WTC11 (cell line): ENCODE measurements at regions not wholly inside any gene's neighbourhood (a gene's known extent, or its start where the extent isn't known, plus 50 kb on each side); places are given as distances from the start of the nearest gene placed in this dataset.

Experiments
- ATAC-seq: fragments of 200-7000 bp; cut with Tn5 transposase; 2 replicates; pipeline ENCODE4 v1.10.0; 2021; ENCODE audit warnings: mild to moderate bottlenecking, moderate library complexity
- CTCF ChIA-PET: fragments of 300-600 bp; sonication (Branson Sonifier 250); formaldehyde crosslinking; loops from one replicate; lab custom pipeline; 2021; ENCODE audit warnings: antibody characterized with exemption; lab: Charles Lee
- POLR2A ChIA-PET: fragments of 350-600 bp; sonication (Branson Sonifier 250); formaldehyde crosslinking; loops from one replicate; lab custom pipeline; 2021; ENCODE audit warnings: antibody characterized with exemption; lab: Charles Lee
- DNase-seq: peaks from one replicate; pipeline ENCODE4 v3.0.0; 2021; ENCODE audit warnings: low spot score
- H3K27ac Mint-ChIP-seq: 2 replicates; pipeline ENCODE4 v1.8.0; 2021; ENCODE audit warnings: mixed read lengths
- H3K27me3 Mint-ChIP-seq: 2 replicates; pipeline ENCODE4 v1.8.0; 2021; ENCODE audit warnings: low read depth, mild to moderate bottlenecking, moderate library complexity, mixed read lengths
- H3K36me3 Mint-ChIP-seq: 2 replicates; pipeline ENCODE4 v1.8.0; 2021; ENCODE audit warnings: mixed read lengths
- H3K4me1 Mint-ChIP-seq: 2 replicates; pipeline ENCODE4 v1.8.0; 2022; ENCODE audit warnings: mixed read lengths
- H3K4me3 Mint-ChIP-seq: 2 replicates; pipeline ENCODE4 v1.8.0; 2021; ENCODE audit warnings: mild to moderate bottlenecking, moderate library complexity, mixed read lengths
- H3K9me3 Mint-ChIP-seq: 2 replicates; pipeline ENCODE4 v1.8.0; 2021; ENCODE audit warnings: mixed read lengths
- CBFB ChIP-seq: sonication (generic); formaldehyde crosslinking; IDR thresholded peaks from 2 replicates; pipeline ENCODE4 v1.8.1; 2022; ENCODE audit warnings: mild to moderate bottlenecking, low read depth, missing genetic modification reagents
- CREM ChIP-seq: sonication (generic); formaldehyde crosslinking; IDR thresholded peaks from 2 replicates; pipeline ENCODE4 v1.8.1; 2022; ENCODE audit warnings: mild to moderate bottlenecking, missing genetic modification reagents, moderate library complexity
- ELF4 ChIP-seq: sonication (generic); formaldehyde crosslinking; IDR thresholded peaks from 2 replicates; pipeline ENCODE4 v1.8.1; 2022; ENCODE audit warnings: low read depth, mild to moderate bottlenecking, moderate library complexity, missing genetic modification reagents
- ETV6 ChIP-seq: sonication (generic); formaldehyde crosslinking; IDR thresholded peaks from 2 replicates; pipeline ENCODE4 v1.8.1; 2022; ENCODE audit warnings: mild to moderate bottlenecking, missing genetic modification reagents
- GABPB1 ChIP-seq: sonication (generic); formaldehyde crosslinking; IDR thresholded peaks from 2 replicates; pipeline ENCODE4 v1.8.1; 2023; ENCODE audit warnings: mild to moderate bottlenecking, missing genetic modification reagents
- JUN ChIP-seq: sonication (generic); formaldehyde crosslinking; IDR thresholded peaks from 2 replicates; pipeline ENCODE4 v1.8.0; 2023; ENCODE audit warnings: mild to moderate bottlenecking, missing genetic modification reagents
- NFE2L1 ChIP-seq: sonication (generic); formaldehyde crosslinking; IDR thresholded peaks from 2 replicates; pipeline ENCODE4 v1.8.1; 2023; ENCODE audit warnings: missing genetic modification reagents
- SMAD4 ChIP-seq: sonication (generic); formaldehyde crosslinking; IDR thresholded peaks from 2 replicates; pipeline ENCODE4 v1.8.0; 2022; ENCODE audit warnings: mild to moderate bottlenecking, missing genetic modification reagents
- SOX15 ChIP-seq: fragments of 250-450 bp; sonication (Bioruptor Pico); IDR thresholded peaks from 2 replicates; pipeline ENCODE4 v1.9.0; 2021; ENCODE audit warnings: mild to moderate bottlenecking
- SP1 ChIP-seq: sonication (generic); formaldehyde crosslinking; conservative IDR thresholded peaks from 2 replicates; pipeline ENCODE4 v1.8.1; 2022; ENCODE audit warnings: missing genetic modification reagents
- TF ChIP-seq, protein P1 (sequence below): sonication (generic); formaldehyde crosslinking; IDR thresholded peaks from 2 replicates; pipeline ENCODE4 v1.8.0; 2022; ENCODE audit warnings: mild to moderate bottlenecking, missing genetic modification reagents
- TF ChIP-seq, protein P2 (sequence below): sonication (generic); formaldehyde crosslinking; IDR thresholded peaks from 2 replicates; pipeline ENCODE4 v1.8.1; 2023; ENCODE audit warnings: mild to moderate bottlenecking, missing genetic modification reagents, moderate library complexity
- TF ChIP-seq, protein P3 (sequence below): sonication (generic); formaldehyde crosslinking; IDR thresholded peaks from 2 replicates; pipeline ENCODE4 v1.8.1; 2022; ENCODE audit warnings: low read depth, mild to moderate bottlenecking, moderate library complexity, missing genetic modification reagents, borderline replicate concordance
- TF ChIP-seq, protein P4 (sequence below): fragments of 250-450 bp; sonication (Bioruptor Pico); IDR thresholded peaks from 2 replicates; pipeline ENCODE4 v1.9.0; 2021; ENCODE audit warnings: mild to moderate bottlenecking
- TF ChIP-seq, protein P5 (sequence below): sonication (generic); formaldehyde crosslinking; IDR thresholded peaks from 2 replicates; pipeline ENCODE4 v1.8.1; 2022; ENCODE audit warnings: missing genetic modification reagents, borderline replicate concordance
- TF ChIP-seq, protein P6 (sequence below): sonication (generic); formaldehyde crosslinking; IDR thresholded peaks from 2 replicates; pipeline ENCODE4 v1.8.0; 2022; ENCODE audit warnings: mild to moderate bottlenecking, missing genetic modification reagents
- TF ChIP-seq, protein P7 (sequence below): fragments of 250-450 bp; sonication (Bioruptor Pico); IDR thresholded peaks from 2 replicates; pipeline ENCODE4 v2.1.2; 2022; ENCODE audit warnings: mild to moderate bottlenecking, moderate library complexity
- TF ChIP-seq, protein P8 (sequence below): fragments of 250-450 bp; sonication (Bioruptor Pico); IDR thresholded peaks from 2 replicates; pipeline ENCODE4 v1.9.0; 2021; ENCODE audit warnings: mild to moderate bottlenecking
- TF ChIP-seq, protein P9 (sequence below): fragments of 200-600 bp; IDR thresholded peaks from 2 replicates; pipeline ENCODE4 v1.8.0; 2022; ENCODE audit warnings: antibody characterized with exemption

DNA sequence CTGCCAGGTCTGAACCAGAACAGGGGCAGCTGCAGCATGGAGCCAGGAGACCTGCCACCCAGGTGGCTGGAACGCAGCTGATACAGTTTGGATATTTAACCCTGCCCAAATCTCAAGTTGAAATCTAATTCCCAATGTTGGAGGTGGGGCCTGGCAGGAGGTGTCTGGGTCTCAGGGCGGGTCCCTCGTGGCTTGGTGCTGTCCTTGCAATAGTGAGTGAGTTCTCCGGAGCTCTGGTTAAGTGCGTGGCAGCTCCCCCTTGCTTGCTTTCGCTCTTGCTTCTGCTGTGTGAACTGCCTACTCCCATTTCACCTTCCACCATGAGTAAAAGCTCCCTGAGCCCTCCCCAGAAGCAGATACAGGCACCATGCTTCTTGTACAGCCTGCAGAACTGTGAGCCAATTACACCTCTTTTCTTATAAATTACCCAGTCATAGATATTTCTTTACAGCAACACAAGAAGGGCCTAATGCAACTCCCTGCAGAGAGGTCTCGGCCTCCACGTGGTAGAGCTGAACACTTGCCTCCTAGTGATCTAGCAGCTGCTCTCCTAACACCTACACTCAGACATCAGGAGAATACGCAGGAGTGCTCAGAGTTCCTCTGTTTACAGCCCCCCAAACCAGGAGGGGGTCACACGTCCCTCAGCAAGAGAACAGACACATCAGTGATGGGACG lies 203.7 kb downstream of the CTTN start:
- peak overlapping the region; percentile 76; the same call in 1 of the 2 replicates for H3K27ac Mint-ChIP-seq
- H3K27me3 Mint-ChIP-seq = no peaks in the 10 kb centered on the region

More for the DNA sequence above, 203.7 kb downstream of the CTTN start:
- no peaks in the 10 kb centered on the region for H3K9me3 Mint-ChIP-seq
- POLR2A ChIA-PET = interaction anchor here (0.6 to 0.8 kb wide), 2 partner anchors 9 to 42 kb away, joined by 4 read pairs; no protein-coding TSS in a partner anchor
- TF ChIP-seq, protein P1, sequence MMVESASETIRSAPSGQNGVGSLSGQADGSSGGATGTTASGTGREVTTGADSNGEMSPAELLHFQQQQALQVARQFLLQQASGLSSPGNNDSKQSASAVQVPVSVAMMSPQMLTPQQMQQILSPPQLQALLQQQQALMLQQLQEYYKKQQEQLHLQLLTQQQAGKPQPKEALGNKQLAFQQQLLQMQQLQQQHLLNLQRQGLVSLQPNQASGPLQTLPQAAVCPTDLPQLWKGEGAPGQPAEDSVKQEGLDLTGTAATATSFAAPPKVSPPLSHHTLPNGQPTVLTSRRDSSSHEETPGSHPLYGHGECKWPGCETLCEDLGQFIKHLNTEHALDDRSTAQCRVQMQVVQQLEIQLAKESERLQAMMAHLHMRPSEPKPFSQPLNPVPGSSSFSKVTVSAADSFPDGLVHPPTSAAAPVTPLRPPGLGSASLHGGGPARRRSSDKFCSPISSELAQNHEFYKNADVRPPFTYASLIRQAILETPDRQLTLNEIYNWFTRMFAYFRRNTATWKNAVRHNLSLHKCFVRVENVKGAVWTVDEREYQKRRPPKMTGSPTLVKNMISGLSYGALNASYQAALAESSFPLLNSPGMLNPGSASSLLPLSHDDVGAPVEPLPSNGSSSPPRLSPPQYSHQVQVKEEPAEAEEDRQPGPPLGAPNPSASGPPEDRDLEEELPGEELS = no peak
- TF ChIP-seq CREM (CRISPR knock-in tag) (no peak), JUN (no peak), GABPB1 (CRISPR knock-in tag) (no peak), ELF4 (no peak), SP1 (CRISPR knock-in tag) (no peak), ETV6 (no peak), NFE2L1 (no peak), SOX15 (CRISPR knock-in tag) (no peak), CBFB (CRISPR knock-in tag) (no peak), SMAD4 (CRISPR knock-in tag) (no peak)
- TF ChIP-seq, protein P2, sequence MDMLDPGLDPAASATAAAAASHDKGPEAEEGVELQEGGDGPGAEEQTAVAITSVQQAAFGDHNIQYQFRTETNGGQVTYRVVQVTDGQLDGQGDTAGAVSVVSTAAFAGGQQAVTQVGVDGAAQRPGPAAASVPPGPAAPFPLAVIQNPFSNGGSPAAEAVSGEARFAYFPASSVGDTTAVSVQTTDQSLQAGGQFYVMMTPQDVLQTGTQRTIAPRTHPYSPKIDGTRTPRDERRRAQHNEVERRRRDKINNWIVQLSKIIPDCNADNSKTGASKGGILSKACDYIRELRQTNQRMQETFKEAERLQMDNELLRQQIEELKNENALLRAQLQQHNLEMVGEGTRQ (CRISPR knock-in tag) = no peak
- TF ChIP-seq, protein P3, sequence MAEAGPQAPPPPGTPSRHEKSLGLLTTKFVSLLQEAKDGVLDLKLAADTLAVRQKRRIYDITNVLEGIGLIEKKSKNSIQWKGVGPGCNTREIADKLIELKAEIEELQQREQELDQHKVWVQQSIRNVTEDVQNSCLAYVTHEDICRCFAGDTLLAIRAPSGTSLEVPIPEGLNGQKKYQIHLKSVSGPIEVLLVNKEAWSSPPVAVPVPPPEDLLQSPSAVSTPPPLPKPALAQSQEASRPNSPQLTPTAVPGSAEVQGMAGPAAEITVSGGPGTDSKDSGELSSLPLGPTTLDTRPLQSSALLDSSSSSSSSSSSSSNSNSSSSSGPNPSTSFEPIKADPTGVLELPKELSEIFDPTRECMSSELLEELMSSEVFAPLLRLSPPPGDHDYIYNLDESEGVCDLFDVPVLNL (CRISPR knock-in tag) = no peak
- TF ChIP-seq, protein P4, sequence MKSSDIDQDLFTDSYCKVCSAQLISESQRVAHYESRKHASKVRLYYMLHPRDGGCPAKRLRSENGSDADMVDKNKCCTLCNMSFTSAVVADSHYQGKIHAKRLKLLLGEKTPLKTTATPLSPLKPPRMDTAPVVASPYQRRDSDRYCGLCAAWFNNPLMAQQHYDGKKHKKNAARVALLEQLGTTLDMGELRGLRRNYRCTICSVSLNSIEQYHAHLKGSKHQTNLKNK = no peak
- TF ChIP-seq, protein P5, sequence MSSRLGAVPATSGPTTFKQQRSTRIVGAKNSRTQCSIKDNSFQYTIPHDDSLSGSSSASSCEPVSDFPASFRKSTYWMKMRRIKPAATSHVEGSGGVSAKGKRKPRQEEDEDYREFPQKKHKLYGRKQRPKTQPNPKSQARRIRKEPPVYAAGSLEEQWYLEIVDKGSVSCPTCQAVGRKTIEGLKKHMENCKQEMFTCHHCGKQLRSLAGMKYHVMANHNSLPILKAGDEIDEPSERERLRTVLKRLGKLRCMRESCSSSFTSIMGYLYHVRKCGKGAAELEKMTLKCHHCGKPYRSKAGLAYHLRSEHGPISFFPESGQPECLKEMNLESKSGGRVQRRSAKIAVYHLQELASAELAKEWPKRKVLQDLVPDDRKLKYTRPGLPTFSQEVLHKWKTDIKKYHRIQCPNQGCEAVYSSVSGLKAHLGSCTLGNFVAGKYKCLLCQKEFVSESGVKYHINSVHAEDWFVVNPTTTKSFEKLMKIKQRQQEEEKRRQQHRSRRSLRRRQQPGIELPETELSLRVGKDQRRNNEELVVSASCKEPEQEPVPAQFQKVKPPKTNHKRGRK (CRISPR knock-in tag) = no peak
- TF ChIP-seq, protein P6, sequence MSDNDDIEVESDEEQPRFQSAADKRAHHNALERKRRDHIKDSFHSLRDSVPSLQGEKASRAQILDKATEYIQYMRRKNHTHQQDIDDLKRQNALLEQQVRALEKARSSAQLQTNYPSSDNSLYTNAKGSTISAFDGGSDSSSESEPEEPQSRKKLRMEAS (CRISPR knock-in tag) = no peak
- TF ChIP-seq, protein P7, sequence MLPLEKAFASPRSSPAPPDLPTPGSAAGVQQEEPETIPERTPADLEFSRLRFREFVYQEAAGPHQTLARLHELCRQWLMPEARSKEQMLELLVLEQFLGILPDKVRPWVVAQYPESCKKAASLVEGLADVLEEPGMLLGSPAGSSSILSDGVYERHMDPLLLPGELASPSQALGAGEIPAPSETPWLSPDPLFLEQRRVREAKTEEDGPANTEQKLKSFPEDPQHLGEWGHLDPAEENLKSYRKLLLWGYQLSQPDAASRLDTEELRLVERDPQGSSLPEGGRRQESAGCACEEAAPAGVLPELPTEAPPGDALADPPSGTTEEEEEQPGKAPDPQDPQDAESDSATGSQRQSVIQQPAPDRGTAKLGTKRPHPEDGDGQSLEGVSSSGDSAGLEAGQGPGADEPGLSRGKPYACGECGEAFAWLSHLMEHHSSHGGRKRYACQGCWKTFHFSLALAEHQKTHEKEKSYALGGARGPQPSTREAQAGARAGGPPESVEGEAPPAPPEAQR = no peak
- TF ChIP-seq, protein P8, sequence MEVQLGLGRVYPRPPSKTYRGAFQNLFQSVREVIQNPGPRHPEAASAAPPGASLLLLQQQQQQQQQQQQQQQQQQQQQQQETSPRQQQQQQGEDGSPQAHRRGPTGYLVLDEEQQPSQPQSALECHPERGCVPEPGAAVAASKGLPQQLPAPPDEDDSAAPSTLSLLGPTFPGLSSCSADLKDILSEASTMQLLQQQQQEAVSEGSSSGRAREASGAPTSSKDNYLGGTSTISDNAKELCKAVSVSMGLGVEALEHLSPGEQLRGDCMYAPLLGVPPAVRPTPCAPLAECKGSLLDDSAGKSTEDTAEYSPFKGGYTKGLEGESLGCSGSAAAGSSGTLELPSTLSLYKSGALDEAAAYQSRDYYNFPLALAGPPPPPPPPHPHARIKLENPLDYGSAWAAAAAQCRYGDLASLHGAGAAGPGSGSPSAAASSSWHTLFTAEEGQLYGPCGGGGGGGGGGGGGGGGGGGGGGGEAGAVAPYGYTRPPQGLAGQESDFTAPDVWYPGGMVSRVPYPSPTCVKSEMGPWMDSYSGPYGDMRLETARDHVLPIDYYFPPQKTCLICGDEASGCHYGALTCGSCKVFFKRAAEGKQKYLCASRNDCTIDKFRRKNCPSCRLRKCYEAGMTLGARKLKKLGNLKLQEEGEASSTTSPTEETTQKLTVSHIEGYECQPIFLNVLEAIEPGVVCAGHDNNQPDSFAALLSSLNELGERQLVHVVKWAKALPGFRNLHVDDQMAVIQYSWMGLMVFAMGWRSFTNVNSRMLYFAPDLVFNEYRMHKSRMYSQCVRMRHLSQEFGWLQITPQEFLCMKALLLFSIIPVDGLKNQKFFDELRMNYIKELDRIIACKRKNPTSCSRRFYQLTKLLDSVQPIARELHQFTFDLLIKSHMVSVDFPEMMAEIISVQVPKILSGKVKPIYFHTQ (CRISPR knock-in tag) = no peak
- TF ChIP-seq, protein P9, sequence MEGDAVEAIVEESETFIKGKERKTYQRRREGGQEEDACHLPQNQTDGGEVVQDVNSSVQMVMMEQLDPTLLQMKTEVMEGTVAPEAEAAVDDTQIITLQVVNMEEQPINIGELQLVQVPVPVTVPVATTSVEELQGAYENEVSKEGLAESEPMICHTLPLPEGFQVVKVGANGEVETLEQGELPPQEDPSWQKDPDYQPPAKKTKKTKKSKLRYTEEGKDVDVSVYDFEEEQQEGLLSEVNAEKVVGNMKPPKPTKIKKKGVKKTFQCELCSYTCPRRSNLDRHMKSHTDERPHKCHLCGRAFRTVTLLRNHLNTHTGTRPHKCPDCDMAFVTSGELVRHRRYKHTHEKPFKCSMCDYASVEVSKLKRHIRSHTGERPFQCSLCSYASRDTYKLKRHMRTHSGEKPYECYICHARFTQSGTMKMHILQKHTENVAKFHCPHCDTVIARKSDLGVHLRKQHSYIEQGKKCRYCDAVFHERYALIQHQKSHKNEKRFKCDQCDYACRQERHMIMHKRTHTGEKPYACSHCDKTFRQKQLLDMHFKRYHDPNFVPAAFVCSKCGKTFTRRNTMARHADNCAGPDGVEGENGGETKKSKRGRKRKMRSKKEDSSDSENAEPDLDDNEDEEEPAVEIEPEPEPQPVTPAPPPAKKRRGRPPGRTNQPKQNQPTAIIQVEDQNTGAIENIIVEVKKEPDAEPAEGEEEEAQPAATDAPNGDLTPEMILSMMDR = no peak
- DNase-seq (no peak), ATAC-seq (no peak; the same call in 1 of the 2 replicates)
- CTCF ChIA-PET = interaction anchor here (0.6 to 1.5 kb wide), 6 partner anchors 9 to 134 kb away, joined by 3 to 6 read pairs (median 4); no protein-coding TSS in a partner anchor
- no peak overlapping the region for H3K4me3 Mint-ChIP-seq
- peaks cover 36% of the 10 kb centered on the region for H3K4me1 Mint-ChIP-seq
- H3K36me3 Mint-ChIP-seq = no peaks in the 10 kb centered on the region
